ENCODE measurements at regions not wholly inside any gene's neighbourhood (a gene's known extent, or its start where the extent isn't known, plus 50 kb on each side); places are given as distances from the start of the nearest gene placed in this dataset.

DNA sequence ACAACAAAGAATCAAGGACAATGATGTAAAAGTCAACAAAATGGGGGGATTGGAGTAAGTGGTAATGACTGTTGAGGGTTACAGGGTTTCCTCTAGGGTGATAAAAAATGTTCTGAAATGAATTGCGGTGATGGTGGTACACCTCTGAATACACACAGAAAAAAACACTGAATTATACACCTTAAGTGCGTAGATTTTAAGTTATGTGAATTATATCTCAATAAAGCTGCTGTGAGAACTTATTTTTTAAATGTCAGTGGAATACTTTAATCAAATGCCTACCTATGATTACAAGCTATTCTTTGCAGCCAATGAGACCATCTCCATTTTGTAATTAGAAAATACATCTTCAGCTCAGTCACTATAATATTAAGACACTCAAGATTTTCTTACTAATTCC lies 53.5 kb downstream of the ZNF608 start:
- no peaks in the 10 kb centered on the region for H3K9me3 ChIP-seq (ENCODE audit: control insufficient read depth in 4 of 4, low read length in 3 of 4)
- H3K27me3 ChIP-seq (ENCODE audit: control insufficient read depth in 4 of 4, insufficient read depth in 4 of 4, low read length in 3 of 4), result no peaks in the 10 kb centered on the region
- H3K4me1 ChIP-seq (ENCODE audit: control insufficient read depth in 4 of 4, insufficient read depth in 4 of 4, low read length in 3 of 4), result peaks cover 0 to 11% (median 3%) of the 10 kb centered on the region in 4 donors
- H3K27ac ChIP-seq (ENCODE audit: low read depth in 1 of 2, low read length in 2 of 2), result no peak overlapping the region
- no peaks in the 10 kb centered on the region for H3K36me3 ChIP-seq (ENCODE audit: control insufficient read depth in 4 of 4, insufficient read depth in 3 of 4, low read depth in 1 of 4, low read length in 3 of 4)
- TF ChIP-seq EGR1 (IDR thresholded peaks at IDR 0.05; ENCODE audit: low read depth in 2 of 2), result no peak
- TF ChIP-seq JUND (IDR thresholded peaks at IDR 0.05), result no peak
- TF ChIP-seq RXRA (IDR thresholded peaks at IDR 0.05), result no peak
- TF ChIP-seq, protein P1, sequence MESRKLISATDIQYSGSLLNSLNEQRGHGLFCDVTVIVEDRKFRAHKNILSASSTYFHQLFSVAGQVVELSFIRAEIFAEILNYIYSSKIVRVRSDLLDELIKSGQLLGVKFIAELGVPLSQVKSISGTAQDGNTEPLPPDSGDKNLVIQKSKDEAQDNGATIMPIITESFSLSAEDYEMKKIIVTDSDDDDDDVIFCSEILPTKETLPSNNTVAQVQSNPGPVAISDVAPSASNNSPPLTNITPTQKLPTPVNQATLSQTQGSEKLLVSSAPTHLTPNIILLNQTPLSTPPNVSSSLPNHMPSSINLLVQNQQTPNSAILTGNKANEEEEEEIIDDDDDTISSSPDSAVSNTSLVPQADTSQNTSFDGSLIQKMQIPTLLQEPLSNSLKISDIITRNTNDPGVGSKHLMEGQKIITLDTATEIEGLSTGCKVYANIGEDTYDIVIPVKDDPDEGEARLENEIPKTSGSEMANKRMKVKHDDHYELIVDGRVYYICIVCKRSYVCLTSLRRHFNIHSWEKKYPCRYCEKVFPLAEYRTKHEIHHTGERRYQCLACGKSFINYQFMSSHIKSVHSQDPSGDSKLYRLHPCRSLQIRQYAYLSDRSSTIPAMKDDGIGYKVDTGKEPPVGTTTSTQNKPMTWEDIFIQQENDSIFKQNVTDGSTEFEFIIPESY (IDR thresholded peaks at IDR 0.05), result no peak
- TF ChIP-seq GABPA (IDR thresholded peaks at IDR 0.05 in 1 of 2, conservative IDR thresholded peaks at IDR 0.05 in 1 of 2), result no peak
- TF ChIP-seq RAD21 (IDR thresholded peaks at IDR 0.05), result no peak
- DNase-seq (ENCODE audit: low spot score), result no peak
- no peak overlapping the region for H3K9ac ChIP-seq (ENCODE audit: low read depth in 1 of 2, low read length in 2 of 2)
- WGBS, result 96% methylated on average over 2 of the region's 2 CpGs
- H3K4me3 ChIP-seq (ENCODE audit: low read depth in 1 of 3, low read length in 3 of 3), result no peak overlapping the region

DNA sequence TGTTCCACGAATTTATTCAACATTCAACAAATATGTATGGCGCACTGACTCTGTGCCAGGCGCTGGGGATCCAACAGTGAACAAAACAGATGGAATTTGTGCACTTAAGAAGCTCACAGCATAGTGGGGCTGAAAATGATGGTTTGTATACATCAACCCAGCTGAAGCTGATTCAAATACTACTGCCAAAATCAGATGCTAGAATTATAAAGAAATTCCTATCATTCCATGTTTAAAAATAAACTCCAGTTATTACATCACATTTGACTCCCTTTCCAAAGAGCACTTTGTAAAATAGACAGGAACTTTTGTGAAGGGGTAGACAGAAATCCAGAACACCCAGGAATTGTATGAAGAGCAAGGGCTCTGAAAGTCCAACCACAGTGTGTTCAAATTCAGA lies 54.1 kb downstream of the ZNF608 start:
- TF ChIP-seq, protein P2, sequence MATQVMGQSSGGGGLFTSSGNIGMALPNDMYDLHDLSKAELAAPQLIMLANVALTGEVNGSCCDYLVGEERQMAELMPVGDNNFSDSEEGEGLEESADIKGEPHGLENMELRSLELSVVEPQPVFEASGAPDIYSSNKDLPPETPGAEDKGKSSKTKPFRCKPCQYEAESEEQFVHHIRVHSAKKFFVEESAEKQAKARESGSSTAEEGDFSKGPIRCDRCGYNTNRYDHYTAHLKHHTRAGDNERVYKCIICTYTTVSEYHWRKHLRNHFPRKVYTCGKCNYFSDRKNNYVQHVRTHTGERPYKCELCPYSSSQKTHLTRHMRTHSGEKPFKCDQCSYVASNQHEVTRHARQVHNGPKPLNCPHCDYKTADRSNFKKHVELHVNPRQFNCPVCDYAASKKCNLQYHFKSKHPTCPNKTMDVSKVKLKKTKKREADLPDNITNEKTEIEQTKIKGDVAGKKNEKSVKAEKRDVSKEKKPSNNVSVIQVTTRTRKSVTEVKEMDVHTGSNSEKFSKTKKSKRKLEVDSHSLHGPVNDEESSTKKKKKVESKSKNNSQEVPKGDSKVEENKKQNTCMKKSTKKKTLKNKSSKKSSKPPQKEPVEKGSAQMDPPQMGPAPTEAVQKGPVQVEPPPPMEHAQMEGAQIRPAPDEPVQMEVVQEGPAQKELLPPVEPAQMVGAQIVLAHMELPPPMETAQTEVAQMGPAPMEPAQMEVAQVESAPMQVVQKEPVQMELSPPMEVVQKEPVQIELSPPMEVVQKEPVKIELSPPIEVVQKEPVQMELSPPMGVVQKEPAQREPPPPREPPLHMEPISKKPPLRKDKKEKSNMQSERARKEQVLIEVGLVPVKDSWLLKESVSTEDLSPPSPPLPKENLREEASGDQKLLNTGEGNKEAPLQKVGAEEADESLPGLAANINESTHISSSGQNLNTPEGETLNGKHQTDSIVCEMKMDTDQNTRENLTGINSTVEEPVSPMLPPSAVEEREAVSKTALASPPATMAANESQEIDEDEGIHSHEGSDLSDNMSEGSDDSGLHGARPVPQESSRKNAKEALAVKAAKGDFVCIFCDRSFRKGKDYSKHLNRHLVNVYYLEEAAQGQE (IDR thresholded peaks at IDR 0.05), result no peak
- TF ChIP-seq FOXA2 (IDR thresholded peaks at IDR 0.05) (no peak), SP1 (IDR thresholded peaks at IDR 0.05) (no peak), NR2F2 (IDR thresholded peaks at IDR 0.05) (no peak), EGR1 (IDR thresholded peaks at IDR 0.05; ENCODE audit: low read depth in 2 of 2) (no peak), YY1 (IDR thresholded peaks at IDR 0.05) (no peak), JUND (IDR thresholded peaks at IDR 0.05) (no peak), GABPA (IDR thresholded peaks at IDR 0.05 in 1 of 2, conservative IDR thresholded peaks at IDR 0.05 in 1 of 2) (no peak), HNF4A (conservative IDR thresholded peaks at IDR 0.05) (no peak), FOXA1 (IDR thresholded peaks at IDR 0.05) (no peak), TAF1 (conservative IDR thresholded peaks at IDR 0.05) (no peak), HNF4G (IDR thresholded peaks at IDR 0.05) (no peak)
- TF ChIP-seq, protein P3, sequence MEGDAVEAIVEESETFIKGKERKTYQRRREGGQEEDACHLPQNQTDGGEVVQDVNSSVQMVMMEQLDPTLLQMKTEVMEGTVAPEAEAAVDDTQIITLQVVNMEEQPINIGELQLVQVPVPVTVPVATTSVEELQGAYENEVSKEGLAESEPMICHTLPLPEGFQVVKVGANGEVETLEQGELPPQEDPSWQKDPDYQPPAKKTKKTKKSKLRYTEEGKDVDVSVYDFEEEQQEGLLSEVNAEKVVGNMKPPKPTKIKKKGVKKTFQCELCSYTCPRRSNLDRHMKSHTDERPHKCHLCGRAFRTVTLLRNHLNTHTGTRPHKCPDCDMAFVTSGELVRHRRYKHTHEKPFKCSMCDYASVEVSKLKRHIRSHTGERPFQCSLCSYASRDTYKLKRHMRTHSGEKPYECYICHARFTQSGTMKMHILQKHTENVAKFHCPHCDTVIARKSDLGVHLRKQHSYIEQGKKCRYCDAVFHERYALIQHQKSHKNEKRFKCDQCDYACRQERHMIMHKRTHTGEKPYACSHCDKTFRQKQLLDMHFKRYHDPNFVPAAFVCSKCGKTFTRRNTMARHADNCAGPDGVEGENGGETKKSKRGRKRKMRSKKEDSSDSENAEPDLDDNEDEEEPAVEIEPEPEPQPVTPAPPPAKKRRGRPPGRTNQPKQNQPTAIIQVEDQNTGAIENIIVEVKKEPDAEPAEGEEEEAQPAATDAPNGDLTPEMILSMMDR (IDR thresholded peaks at IDR 0.05; ENCODE audit: low read depth, low read length, missing input control), result no peak
- TF ChIP-seq, protein P4, sequence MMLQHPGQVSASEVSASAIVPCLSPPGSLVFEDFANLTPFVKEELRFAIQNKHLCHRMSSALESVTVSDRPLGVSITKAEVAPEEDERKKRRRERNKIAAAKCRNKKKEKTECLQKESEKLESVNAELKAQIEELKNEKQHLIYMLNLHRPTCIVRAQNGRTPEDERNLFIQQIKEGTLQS (IDR thresholded peaks at IDR 0.05), result no peak
- TF ChIP-seq, protein P5, sequence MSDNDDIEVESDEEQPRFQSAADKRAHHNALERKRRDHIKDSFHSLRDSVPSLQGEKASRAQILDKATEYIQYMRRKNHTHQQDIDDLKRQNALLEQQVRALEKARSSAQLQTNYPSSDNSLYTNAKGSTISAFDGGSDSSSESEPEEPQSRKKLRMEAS (IDR thresholded peaks at IDR 0.05), result no peak
- TF ChIP-seq, protein P1 (IDR thresholded peaks at IDR 0.05), result no peak
- Histone ChIP-seq H3K36me3 (ENCODE audit: control insufficient read depth in 4 of 4, insufficient read depth in 3 of 4, low read depth in 1 of 4, low read length in 3 of 4) (no peaks in the 10 kb centered on the region), H3K4me1 (ENCODE audit: control insufficient read depth in 4 of 4, insufficient read depth in 4 of 4, low read length in 3 of 4) (peaks cover 0 to 11% (median 3%) of the 10 kb centered on the region in 4 donors), H3K27ac (ENCODE audit: low read depth in 1 of 2, low read length in 2 of 2) (no peak overlapping the region), H3K9ac (ENCODE audit: low read depth in 1 of 2, low read length in 2 of 2) (no peak overlapping the region), H3K4me3 (ENCODE audit: low read depth in 1 of 3, low read length in 3 of 3) (no peak overlapping the region), H3K9me3 (ENCODE audit: control insufficient read depth in 4 of 4, low read length in 3 of 4) (no peaks in the 10 kb centered on the region), H3K27me3 (ENCODE audit: control insufficient read depth in 4 of 4, insufficient read depth in 4 of 4, low read length in 3 of 4) (no peaks in the 10 kb centered on the region)
- 84% methylated on average over 3 of the region's 3 CpGs for WGBS
- DNase-seq (ENCODE audit: low spot score), result no peak
